IPS DF 19.7 (cell line): ENCODE measurements at regions not wholly inside any gene's neighbourhood (a gene's known extent, or its start where the extent isn't known, plus 50 kb on each side); places are given as distances from the start of the nearest gene placed in this dataset.
"Not testable (repeated sequence)": the region's sequence is repeated elsewhere in the genome, so short reads cannot be mapped to it uniquely, and the experiment has no call there.

Source experiments
- DNase-seq: peaks from one replicate; pipeline ENCODE4 v3.0.0-alpha.2; 2013; ENCODE audit warnings: low read depth, low spot score

DNA sequence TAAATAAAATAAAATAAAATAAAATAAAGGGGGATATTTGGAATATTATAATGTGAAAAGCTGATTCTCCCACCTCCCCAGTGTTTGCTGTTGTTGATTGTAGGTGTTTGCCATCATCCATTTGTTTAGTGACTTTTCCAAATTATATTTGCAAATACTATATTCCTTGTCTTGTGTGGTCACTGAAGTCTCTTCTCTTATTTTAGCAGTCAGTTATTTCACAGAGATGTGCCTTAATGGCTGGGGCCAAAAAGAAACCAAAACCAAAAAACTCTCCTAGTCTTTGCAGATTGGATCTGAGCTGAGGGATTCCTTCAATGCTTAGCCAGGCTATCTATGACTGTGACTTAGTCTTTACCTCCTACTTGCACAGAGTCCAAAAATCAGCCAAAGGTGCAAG is 70.9 kb upstream of the ZNF169 start:
- DNase-seq: no peak

DNA sequence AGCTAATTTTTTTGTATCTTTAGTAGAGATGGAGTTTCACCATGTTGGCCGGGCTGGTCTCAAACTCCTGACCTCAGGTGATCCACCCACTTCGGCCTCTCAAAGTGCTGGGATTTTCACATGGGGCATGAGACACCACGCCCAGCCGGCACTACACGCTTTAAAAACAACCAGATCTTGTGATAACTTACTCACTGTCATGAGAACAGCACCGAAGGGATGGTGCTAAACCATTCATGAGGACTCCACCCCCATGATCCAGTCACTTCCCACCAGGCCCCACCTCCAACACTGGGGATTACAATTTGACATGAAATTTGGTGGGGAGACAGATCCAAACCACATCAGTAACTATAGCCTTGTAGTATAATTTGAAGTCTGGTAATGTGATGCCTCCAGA is 67.4 kb upstream of the ZNF169 start:
- DNase-seq: not testable (repeated sequence)

DNA sequence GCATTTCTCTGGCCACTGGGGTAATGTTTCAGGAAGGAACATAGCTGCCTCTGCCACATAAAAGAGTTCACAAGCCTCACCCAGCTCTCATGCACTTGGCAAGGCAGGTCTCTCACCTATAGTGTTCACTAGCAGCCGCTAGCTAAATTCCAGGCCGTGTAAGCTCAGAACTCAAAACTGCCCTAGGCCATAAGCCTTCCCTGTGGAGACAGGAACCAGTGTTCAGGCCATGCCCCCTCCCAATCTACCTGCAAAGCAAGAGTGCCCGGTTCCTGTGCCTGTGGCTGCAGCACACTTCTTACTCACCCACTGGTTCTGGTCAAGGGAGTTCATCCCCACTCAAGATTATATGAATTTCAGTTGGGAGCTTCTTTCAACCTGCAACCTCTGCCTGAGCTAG is 60.7 kb upstream of the ZNF169 start:
- DNase-seq: no peak

DNA sequence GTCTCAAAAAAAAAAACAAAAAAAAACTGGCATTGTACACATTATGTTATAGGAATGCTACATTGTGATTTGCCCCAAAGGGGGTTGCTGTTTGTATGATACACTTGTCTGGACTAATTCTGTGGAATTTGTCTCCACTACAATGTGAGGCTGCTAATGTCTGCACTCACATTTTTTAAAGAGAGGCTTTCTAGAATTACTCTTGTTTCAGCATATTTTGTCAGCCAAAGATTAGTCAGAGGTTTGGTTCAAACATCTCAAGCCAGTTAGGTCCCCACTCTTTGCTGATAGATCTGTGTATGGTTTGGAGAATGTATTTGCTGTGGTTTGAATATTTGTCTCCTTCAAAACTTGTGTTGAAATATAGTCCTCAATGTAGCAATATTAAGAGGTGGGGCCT is 59.3 kb upstream of the ZNF169 start:
- no peak for DNase-seq

DNA sequence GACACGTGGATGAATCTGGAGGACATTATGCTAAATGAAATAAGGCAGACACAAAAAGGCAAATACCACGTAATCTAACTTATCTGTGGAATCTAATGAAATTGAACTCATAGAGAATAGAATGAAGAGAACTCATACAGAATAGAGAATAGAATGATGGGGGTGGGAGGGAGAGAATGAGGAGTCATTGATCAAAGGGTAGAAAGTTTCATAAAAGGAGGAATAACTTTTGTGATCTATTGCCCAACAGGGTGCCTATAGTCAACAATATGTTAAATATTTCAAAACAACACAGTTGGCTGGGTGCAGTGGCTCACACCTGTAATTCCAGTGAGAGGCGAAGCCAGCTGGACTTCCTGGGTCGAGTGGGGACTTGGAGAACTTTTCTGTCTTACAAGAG is 54.9 kb upstream of the ZNF169 start:
- no peak for DNase-seq

DNA sequence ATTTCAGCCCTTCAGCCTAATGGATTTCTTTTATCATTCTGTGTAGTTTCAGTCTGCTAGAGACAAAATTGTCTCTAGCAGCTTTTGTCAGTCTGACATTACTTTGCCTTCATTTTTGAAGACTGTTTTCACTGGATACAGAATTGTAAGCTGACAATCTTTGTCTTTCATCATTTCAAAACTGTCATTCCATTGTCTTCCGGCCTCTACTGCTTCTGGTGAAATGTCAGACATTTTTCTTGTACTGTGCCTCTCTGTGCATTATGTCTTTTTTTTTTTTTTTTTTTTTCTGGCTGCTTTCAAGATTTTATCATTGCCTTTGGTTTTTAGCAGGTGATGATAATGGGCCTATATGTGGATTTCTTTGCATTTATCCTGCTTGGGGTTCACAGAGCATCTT is 51.3 kb upstream of the ZNF169 start:
- DNase-seq: no peak
